D721Med (cell line): ENCODE measurements at regions not wholly inside any gene's neighbourhood (a gene's known extent, or its start where the extent isn't known, plus 50 kb on each side); places are given as distances from the start of the nearest gene placed in this dataset.
"Not testable (repeated sequence)": the region's sequence is repeated elsewhere in the genome, so short reads cannot be mapped to it uniquely, and the experiment has no call there.

ENCODE experiments used
- DNase-seq: peaks from one replicate; pipeline ENCODE4 v3.0.0; 2011; ENCODE audit warnings: low spot score; ENCODE audit not compliant: insufficient read length
- FAIRE-seq: peaks from 2 replicates; lab custom pipeline; 2011; peaks lifted over from hg19 to GRCh38; lab: Jason Lieb, UNC
- CTCF ChIP-seq: IDR thresholded peaks from 2 replicates; pipeline ENCODE4 v1.5.1; 2012; ENCODE audit warnings: mild to moderate bottlenecking, control low read depth; ENCODE audit not compliant: insufficient read depth; ENCODE audit errors: missing control alignments

DNA sequence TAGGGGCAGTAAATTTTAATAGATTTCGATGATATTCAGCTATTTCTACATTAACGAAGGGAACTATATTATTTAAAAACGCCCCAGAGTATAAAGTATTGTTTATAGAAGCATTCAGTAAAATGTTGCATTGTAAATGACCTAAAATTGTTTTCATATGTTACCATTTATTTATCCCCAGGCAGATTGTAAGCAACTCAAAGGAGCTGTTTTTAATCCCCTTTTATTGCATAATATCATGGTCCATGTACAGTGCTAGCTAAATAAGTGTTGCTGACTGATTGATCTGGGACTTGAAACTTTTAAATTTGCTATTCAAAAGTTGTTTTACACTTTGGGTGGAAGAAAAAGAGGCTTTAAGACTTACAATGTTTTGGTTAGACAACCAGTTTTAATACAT, 199.0 kb upstream of the SLC38A2 start:
- no peak for TF ChIP-seq CTCF
- DNase-seq, result no peak
- no peak for FAIRE-seq

DNA sequence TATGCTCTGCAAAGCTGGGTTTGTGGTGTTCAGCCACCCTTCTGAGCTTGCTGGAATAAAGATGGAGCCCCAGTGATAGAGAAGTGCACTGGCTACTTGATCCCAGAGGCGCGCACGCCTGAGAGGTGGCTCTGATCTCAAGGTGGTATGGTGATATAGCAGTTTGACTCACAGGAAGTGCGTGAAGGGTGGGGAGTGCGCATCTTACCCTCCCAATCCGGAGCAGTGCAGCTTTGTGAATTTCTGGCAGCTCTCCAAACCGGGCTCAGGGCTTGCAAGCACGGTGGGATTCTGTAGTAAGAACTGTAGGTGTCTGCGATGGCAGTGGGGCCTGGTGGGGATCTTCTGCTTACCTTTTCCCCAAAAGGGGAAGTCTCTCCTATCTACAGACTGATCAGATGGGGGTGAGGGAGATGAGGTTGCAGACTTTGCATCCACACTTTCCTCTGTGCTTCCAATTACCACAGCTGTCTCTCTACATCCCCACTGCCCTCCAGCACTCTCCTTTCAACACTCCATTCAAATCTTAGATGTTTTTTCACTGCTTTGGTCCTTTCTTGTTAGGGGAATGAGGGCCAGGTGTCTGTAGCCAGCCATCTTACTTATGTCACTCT, 197.4 kb upstream of the SLC38A2 start:
- DNase-seq, result no peak
- no peak for FAIRE-seq
- no peak for TF ChIP-seq CTCF

GRCh38 chr12:46567667-46568066, 195.1 kb upstream of the SLC38A2 start:
- DNase-seq, result no peak
- FAIRE-seq, result no peak
- no peak for TF ChIP-seq CTCF

DNA sequence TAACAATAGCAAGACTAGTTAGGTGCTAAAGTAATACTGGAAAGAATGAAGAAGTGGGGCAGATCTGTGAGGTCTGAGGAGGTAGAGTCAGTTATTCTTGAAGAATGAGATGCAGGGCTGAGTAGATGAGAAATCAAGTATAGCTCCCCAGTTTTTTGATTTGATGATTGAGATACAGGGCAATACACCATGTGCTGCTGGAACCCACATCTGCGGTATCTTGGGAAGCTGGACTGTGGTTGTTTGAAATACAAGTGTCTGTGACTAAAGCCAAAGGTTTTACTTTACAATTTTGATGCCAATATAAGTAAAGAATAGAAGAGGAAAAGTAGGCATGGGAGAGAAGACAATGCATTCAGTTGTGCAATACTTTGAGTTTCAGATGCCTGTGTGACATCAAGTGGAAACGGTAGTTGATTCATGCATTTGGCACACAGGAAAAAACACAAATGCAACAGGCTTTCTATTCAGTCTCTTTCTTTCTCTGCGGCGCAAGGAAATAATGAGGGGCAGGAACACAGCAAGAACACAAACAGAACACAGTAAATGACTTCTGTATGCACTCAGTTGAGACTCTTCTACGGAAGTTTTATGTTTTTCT, 190.2 kb upstream of the SLC38A2 start:
- no peak for DNase-seq
- no peak for FAIRE-seq
- TF ChIP-seq CTCF, result no peak

DNA sequence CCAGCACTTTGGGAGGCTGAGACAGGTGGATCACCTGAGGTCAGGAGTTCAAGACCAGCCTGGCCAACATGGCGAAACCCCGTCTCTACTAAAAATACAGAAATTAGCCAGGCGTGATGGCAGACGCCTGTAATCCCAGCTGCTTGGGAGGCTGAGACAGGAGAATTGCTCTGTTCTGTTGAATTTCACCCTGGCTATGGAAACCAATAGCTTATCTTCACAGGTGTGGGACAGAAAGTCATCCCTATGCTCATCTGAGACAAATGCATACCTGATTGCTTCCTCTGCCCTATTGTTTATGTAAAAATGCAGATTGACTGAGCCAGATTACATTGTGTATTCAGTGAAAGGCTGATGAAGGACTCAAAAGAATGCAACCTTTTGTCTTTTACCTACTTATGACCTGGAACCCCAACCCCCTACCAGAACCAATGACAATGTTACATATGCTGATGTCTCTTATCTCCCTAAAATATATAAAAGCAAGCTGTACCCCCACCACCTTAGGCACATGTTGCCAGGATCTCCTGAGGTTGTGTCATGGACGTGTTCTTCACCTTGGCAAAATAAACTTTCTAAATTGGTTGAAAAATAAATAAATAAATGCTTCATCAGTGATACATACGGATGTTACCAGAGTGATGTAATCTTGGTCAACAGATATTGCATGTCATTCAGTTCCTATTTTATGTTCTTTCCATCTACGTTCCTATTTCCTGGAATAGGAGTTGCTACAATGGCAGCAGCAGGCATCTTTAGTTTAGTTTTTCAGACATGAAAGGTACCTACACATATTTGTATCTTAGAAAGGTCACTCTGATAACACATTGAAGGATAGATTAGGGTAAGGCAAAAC, 189.4 kb upstream of the SLC38A2 start:
- not testable (repeated sequence) for FAIRE-seq, DNase-seq

DNA sequence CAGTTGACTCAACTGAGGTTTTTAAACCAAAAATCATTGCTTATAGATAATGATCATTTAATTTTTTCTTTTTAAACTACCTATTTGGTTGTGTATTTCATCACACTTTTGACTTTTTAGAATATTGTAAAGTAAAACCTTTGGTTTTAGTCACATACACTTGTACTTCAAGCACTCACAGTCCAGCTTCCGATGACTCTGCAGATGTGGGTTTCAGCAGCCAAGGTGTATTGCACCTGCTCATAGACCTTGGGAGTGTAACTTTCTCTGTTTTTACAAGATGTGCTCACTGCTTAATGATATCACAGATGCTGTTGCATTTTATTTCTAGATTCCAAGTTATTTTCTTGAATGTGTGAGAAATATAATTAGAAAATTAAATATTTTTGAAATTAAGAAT, 188.3 kb upstream of the SLC38A2 start:
- no peak for TF ChIP-seq CTCF
- DNase-seq (no peak), FAIRE-seq (no peak)

GRCh38 chr12:46560089-46560488, 187.5 kb upstream of the SLC38A2 start:
- FAIRE-seq (no peak), DNase-seq (no peak)
- TF ChIP-seq CTCF, result no peak
